ENCODE measurements at regions not wholly inside any gene's neighbourhood (a gene's known extent, or its start where the extent isn't known, plus 50 kb on each side); places are given as distances from the start of the nearest gene placed in this dataset.

GRCh38 chr12:67410246-67410645, 141.1 kb downstream of the CAND1 start:
- TF ChIP-seq, protein P1, sequence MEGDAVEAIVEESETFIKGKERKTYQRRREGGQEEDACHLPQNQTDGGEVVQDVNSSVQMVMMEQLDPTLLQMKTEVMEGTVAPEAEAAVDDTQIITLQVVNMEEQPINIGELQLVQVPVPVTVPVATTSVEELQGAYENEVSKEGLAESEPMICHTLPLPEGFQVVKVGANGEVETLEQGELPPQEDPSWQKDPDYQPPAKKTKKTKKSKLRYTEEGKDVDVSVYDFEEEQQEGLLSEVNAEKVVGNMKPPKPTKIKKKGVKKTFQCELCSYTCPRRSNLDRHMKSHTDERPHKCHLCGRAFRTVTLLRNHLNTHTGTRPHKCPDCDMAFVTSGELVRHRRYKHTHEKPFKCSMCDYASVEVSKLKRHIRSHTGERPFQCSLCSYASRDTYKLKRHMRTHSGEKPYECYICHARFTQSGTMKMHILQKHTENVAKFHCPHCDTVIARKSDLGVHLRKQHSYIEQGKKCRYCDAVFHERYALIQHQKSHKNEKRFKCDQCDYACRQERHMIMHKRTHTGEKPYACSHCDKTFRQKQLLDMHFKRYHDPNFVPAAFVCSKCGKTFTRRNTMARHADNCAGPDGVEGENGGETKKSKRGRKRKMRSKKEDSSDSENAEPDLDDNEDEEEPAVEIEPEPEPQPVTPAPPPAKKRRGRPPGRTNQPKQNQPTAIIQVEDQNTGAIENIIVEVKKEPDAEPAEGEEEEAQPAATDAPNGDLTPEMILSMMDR (IDR thresholded peaks at IDR 0.05 in 2 of 3, conservative IDR thresholded peaks at IDR 0.05 in 1 of 3; ENCODE audit: borderline replicate concordance in 1 of 3, insufficient read depth in 1 of 3, low read depth in 2 of 3, low read length in 2 of 3), result no peak
- no peak for TF ChIP-seq POLR2A (IDR thresholded peaks at IDR 0.05; ENCODE audit: borderline replicate concordance, extremely low read depth, insufficient read depth, insufficient read length)
